Peyer's patch (tissue), 4 donors: ENCODE measurements at regions not wholly inside any gene's neighbourhood (a gene's known extent, or its start where the extent isn't known, plus 50 kb on each side); places are given as distances from the start of the nearest gene placed in this dataset.

Experiments used
- DNase-seq, 3 donors: peaks; one replicate each; pipeline ENCODE4 v3.0.0-alpha.2; 2017 to 2019
- H3K27ac ChIP-seq, 4 donors: fragments of 200-600 bp; sonication (generic); one replicate each; pipeline ENCODE4 v1.5.1; 2016 to 2019
- H3K27me3 ChIP-seq, 2 donors: fragments of 200-600 bp; sonication (generic); one replicate each; pipeline ENCODE4 v1.5.1; 2019
- H3K36me3 ChIP-seq, 3 donors: fragments of 200-600 bp; sonication (generic); one replicate each; pipeline ENCODE4 v1.5.1; 2016 to 2019
- H3K4me1 ChIP-seq, 4 donors: fragments of 200-600 bp; sonication (generic); one replicate each; pipeline ENCODE4 v1.5.1; 2016 to 2019
- H3K4me3 ChIP-seq, 4 donors: fragments of 200-600 bp; sonication (generic); 1 replicate in 3 of 4; 2 replicates in 1 of 4; pipeline ENCODE4 v1.5.1; 2016 to 2019; ENCODE audit warnings: mild to moderate bottlenecking in 1 of 4
- H3K9me3 ChIP-seq, 4 donors: fragments of 200-600 bp; sonication (generic); one replicate each; pipeline ENCODE4 v1.5.1; 2016 to 2019; ENCODE audit warnings: mild to moderate bottlenecking in 1 of 4
- POLR2A ChIP-seq, 2 donors: fragments of 450-650 bp; IDR thresholded peaks; one replicate each; pipeline ENCODE4 v1.5.1; 2017; ENCODE audit warnings: antibody characterized with exemption in 2 of 2, mild to moderate bottlenecking in 2 of 2, moderate library complexity in 2 of 2
- TF ChIP-seq, protein P1 (sequence below), 6 experiments: fragments of 450-650 bp in 4 of 6; fragments of 200-600 bp in 2 of 6; sonication (generic) in 1 of 6; IDR thresholded peaks; one replicate each; pipeline ENCODE4 v1.5.1; 2017 to 2019; ENCODE audit warnings: antibody characterized with exemption in 6 of 6, mild to moderate bottlenecking in 3 of 6, moderate library complexity in 1 of 6

DNA sequence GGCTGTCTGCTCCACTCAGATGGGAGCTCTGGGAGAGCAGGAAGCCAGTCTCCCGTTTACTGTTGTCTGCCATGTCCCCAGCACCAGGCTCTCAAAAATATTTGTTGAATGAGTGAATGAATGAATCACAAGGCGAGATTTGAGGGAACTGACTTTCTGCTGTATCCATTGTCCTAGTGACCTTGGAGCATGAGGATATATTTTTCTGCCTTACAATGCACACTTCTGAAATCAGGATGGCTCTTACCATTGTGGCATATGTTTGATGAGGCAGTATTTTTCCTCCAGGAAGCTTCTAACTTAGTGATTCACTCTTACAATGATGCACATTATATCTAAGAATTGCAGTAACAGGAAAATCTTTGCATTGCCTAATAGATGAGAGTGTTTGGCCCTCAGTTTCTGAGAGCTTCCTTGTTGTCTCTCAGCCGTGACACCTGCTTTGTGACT is 136.4 kb downstream of the RPS24 start:
- Histone ChIP-seq H3K27me3 (no peaks in the 10 kb centered on the region), H3K4me3 (no peak overlapping the region), H3K4me1 (no peaks in the 10 kb centered on the region), H3K36me3 (no peaks in the 10 kb centered on the region), H3K9me3 (no peaks in the 10 kb centered on the region), H3K27ac (no peak overlapping the region)
- TF ChIP-seq, protein P1, sequence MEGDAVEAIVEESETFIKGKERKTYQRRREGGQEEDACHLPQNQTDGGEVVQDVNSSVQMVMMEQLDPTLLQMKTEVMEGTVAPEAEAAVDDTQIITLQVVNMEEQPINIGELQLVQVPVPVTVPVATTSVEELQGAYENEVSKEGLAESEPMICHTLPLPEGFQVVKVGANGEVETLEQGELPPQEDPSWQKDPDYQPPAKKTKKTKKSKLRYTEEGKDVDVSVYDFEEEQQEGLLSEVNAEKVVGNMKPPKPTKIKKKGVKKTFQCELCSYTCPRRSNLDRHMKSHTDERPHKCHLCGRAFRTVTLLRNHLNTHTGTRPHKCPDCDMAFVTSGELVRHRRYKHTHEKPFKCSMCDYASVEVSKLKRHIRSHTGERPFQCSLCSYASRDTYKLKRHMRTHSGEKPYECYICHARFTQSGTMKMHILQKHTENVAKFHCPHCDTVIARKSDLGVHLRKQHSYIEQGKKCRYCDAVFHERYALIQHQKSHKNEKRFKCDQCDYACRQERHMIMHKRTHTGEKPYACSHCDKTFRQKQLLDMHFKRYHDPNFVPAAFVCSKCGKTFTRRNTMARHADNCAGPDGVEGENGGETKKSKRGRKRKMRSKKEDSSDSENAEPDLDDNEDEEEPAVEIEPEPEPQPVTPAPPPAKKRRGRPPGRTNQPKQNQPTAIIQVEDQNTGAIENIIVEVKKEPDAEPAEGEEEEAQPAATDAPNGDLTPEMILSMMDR (IDR thresholded peaks at IDR 0.05) = no peak
- TF ChIP-seq POLR2A (IDR thresholded peaks at IDR 0.05) = no peak
- DNase-seq = no peak

DNA sequence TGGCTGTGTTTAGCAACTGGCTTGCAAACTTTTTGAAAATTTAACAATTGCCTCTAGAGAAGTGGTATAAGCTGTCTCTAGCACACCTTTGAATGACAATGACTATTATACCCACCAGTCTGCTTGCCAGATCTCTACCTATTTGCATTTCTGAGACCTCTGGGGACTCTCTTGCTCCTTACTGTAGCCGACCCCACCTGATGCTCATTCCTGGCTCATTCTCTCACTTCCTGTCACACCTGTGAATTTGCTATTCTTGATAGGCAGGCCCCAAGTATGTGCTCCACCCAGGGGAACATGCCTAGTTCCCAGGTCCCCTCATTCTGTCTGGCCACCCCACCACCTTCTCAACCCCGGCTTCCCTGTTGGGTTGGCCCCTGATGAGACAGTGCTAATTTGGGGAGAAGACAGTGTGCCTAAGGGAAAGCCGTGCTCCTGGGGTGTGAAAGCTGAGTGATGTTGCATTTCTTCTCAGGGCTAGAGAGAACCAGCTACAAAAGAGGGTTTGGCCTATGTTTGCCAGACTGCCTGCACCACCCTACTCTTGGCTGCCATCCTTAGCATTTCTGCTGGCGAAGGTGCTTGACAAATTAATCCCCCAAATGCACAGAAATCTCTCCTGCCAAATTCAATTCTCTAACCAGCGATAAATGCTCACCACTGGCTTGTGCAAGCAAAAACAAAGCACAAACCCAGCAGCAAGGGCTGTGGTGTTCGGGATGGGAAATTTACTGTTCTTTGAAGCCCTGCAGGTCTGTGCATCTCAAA is 138.2 kb downstream of the RPS24 start:
- Histone ChIP-seq H3K4me3 (no peak overlapping the region), H3K9me3 (no peaks in the 10 kb centered on the region), H3K36me3 (no peaks in the 10 kb centered on the region), H3K27me3 (no peaks in the 10 kb centered on the region), H3K4me1 (no peaks in the 10 kb centered on the region), H3K27ac (no peak overlapping the region)
- TF ChIP-seq, protein P1 (IDR thresholded peaks at IDR 0.05) = no peak
- TF ChIP-seq POLR2A (IDR thresholded peaks at IDR 0.05) = no peak
- DNase-seq = no peak

- no peaks in the 10 kb centered on the region for H3K27me3 ChIP-seq
- H3K9me3 ChIP-seq = no peaks in the 10 kb centered on the region
- no peak overlapping the region for H3K4me3 ChIP-seq
- no peak overlapping the region for H3K27ac ChIP-seq
- no peak for DNase-seq
- no peaks in the 10 kb centered on the region for H3K4me1 ChIP-seq
- no peaks in the 10 kb centered on the region for H3K36me3 ChIP-seq
- TF ChIP-seq, protein P1 (IDR thresholded peaks at IDR 0.05) = no peak
- TF ChIP-seq POLR2A (IDR thresholded peaks at IDR 0.05) = no peak
Observed at GRCh38 chr10:78173360-78174015, 139.8 kb downstream of the RPS24 start.

- Histone ChIP-seq H3K27me3 (no peaks in the 10 kb centered on the region), H3K36me3 (no peaks in the 10 kb centered on the region), H3K4me1 (no peaks in the 10 kb centered on the region), H3K9me3 (no peaks in the 10 kb centered on the region), H3K4me3 (no peak overlapping the region), H3K27ac (no peak overlapping the region)
- DNase-seq = no peak
- no peak for TF ChIP-seq POLR2A (IDR thresholded peaks at IDR 0.05)
- TF ChIP-seq, protein P1 (IDR thresholded peaks at IDR 0.05) = no peak
Observed at GRCh38 chr10:78175444-78176015, 141.9 kb downstream of the RPS24 start.

DNA sequence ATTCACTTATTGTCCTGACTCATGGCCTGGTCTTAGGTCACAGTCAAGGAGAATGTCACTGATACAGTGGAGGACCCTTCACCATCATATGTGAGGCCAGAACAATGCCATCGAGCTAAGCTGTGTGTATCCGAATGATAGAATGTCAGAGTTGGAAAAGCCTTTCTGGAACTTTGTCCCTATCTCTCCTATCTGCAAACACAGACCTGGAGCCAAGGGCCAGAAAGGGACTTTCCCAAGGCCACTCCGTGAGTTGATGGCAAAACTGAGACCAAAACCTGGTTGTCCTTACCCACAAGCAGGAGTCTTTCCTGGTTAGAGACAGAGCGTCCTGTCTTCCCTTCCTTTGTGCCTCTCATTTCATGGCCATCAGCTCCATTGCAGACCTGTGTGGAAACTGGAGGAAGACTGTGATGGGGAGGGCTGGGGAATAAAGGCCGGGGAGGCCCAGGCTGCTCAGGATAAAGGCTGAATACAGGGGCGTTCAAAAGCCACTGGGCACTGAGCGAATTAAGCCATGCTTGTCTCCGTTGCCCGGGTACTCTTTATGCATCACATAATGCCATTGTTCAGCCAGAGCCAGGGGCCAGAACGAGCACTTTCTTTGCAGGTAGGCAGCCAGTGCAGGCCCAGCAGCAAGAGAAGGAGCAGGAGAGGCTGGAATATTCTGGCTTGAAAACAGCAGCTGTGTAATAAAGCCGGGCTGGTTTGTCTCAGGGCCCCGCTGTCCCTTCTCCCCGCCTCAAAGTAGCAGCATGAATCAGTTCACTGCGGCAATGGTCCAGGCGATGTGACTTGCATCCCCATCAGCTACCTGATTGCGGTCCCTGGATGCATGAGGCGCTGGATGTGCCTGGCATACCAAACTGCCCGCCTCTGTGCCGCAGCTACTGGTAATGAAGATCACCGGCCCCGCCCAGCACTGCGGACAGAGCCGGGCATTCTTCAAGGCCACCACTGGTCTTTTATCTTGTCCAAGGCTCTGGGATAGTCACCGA is 143.0 kb downstream of the RPS24 start:
- Histone ChIP-seq H3K4me1 (no peaks in the 10 kb centered on the region), H3K4me3 (no peak overlapping the region), H3K36me3 (no peaks in the 10 kb centered on the region), H3K9me3 (no peaks in the 10 kb centered on the region), H3K27ac (no peak overlapping the region), H3K27me3 (no peaks in the 10 kb centered on the region)
- DNase-seq = no peak
- TF ChIP-seq POLR2A (IDR thresholded peaks at IDR 0.05) = no peak
- TF ChIP-seq, protein P1 (IDR thresholded peaks at IDR 0.05) = no peak
